ENCODE measurements at regions not wholly inside any gene's neighbourhood (a gene's known extent, or its start where the extent isn't known, plus 50 kb on each side); places are given as distances from the start of the nearest gene placed in this dataset.

- H3K27ac ChIP-seq, result no peak overlapping the region
- intact Hi-C loops (cut with DNase I), result no loop called here
- TF ChIP-seq POLR2A (IDR thresholded peaks at IDR 0.05) (no peak), CTCF (IDR thresholded peaks at IDR 0.05) (peak in 1 of 7 experiments; percentile 5)
- no peak for DNase-seq
- no peak overlapping the region for H3K4me3 ChIP-seq
- no peak for ATAC-seq
- H3K4me1 ChIP-seq, result peaks cover 11% of the 10 kb centered on the region
- WGBS, 2 donors, result 16 to 31% methylated on average over 2 of the region's 2 CpGs
- no peaks in the 10 kb centered on the region for H3K27me3 ChIP-seq
- H3K9me3 ChIP-seq, result no peaks in the 10 kb centered on the region
- no peaks in the 10 kb centered on the region for H3K36me3 ChIP-seq (replicated peaks in 1 of 2; ENCODE audit: insufficient read depth in 1 of 2, low read depth in 2 of 2)
Measured at GRCh38 chr7:106597014-106597413, 63.9 kb downstream of the CCDC71L start.

- peaks cover 11% of the 10 kb centered on the region for H3K4me1 ChIP-seq
- ATAC-seq, result no peak
- no peak overlapping the region for H3K27ac ChIP-seq
- intact Hi-C loops (cut with DNase I), result no loop called here
- H3K36me3 ChIP-seq (replicated peaks in 1 of 2; ENCODE audit: insufficient read depth in 1 of 2, low read depth in 2 of 2), result no peaks in the 10 kb centered on the region
- no peaks in the 10 kb centered on the region for H3K9me3 ChIP-seq
- H3K4me3 ChIP-seq, result no peak overlapping the region
- no peak for TF ChIP-seq POLR2A (IDR thresholded peaks at IDR 0.05)
- TF ChIP-seq CTCF (IDR thresholded peaks at IDR 0.05), result no peak
- WGBS, 2 donors, result 91 to 92% methylated on average over 3 of the region's 3 CpGs
- no peaks in the 10 kb centered on the region for H3K27me3 ChIP-seq
- DNase-seq, result no peak
Measured at GRCh38 chr7:106595922-106596321, 65.0 kb downstream of the CCDC71L start.

GRCh38 chr7:106593028-106593417 is 67.9 kb downstream of the CCDC71L start:
- no peak for TF ChIP-seq CTCF (IDR thresholded peaks at IDR 0.05)
- TF ChIP-seq POLR2A (IDR thresholded peaks at IDR 0.05), result no peak
- Histone ChIP-seq H3K27me3 (no peaks in the 10 kb centered on the region), H3K36me3 (replicated peaks in 1 of 2; ENCODE audit: insufficient read depth in 1 of 2, low read depth in 2 of 2) (no peaks in the 10 kb centered on the region), H3K4me3 (no peak overlapping the region), H3K9me3 (no peaks in the 10 kb centered on the region), H3K27ac (peak overlapping the region in 3 of 4 donors; percentile 16 to 29 (median 24)), H3K4me1 (peaks cover 7% of the 10 kb centered on the region)
- DNase-seq, result no peak
- intact Hi-C loops (cut with DNase I), result no loop called here
- WGBS, 2 donors, result 90% methylated on average over 2 of the region's 2 CpGs
- ATAC-seq, result no peak

- DNase-seq (peak in 3 of 4 donors; percentile 29 to 69 (median 66)), ATAC-seq (peak; percentile 84)
- Histone ChIP-seq H3K27ac (peak overlapping the region in 3 of 4 donors; percentile 16 to 29 (median 24)), H3K36me3 (replicated peaks in 1 of 2; ENCODE audit: insufficient read depth in 1 of 2, low read depth in 2 of 2) (no peaks in the 10 kb centered on the region), H3K4me3 (no peak overlapping the region), H3K27me3 (no peaks in the 10 kb centered on the region), H3K4me1 (peaks cover 7% of the 10 kb centered on the region), H3K9me3 (no peaks in the 10 kb centered on the region)
- WGBS, 2 donors, result 21 to 32% methylated on average over 1 of the region's 1 CpG
- intact Hi-C loops (cut with DNase I), result no loop called here
- peak in 1 of 7 experiments; percentile 7 for TF ChIP-seq CTCF (IDR thresholded peaks at IDR 0.05)
- no peak for TF ChIP-seq POLR2A (IDR thresholded peaks at IDR 0.05)
Measured at GRCh38 chr7:106592282-106593027, 68.5 kb downstream of the CCDC71L start.

GRCh38 chr7:106591146-106591545 is 69.8 kb downstream of the CCDC71L start:
- no peak for ATAC-seq
- TF ChIP-seq CTCF (IDR thresholded peaks at IDR 0.05) (no peak), POLR2A (IDR thresholded peaks at IDR 0.05) (no peak)
- Histone ChIP-seq H3K27me3 (no peaks in the 10 kb centered on the region), H3K36me3 (replicated peaks in 1 of 2; ENCODE audit: insufficient read depth in 1 of 2, low read depth in 2 of 2) (no peaks in the 10 kb centered on the region), H3K27ac (no peak overlapping the region), H3K9me3 (no peaks in the 10 kb centered on the region), H3K4me1 (peaks cover 7% of the 10 kb centered on the region), H3K4me3 (no peak overlapping the region)
- DNase-seq, result no peak
- WGBS, 2 donors, result 95% methylated on average over 4 of the region's 4 CpGs
- intact Hi-C loops (cut with DNase I), result no loop called here

Data from body of pancreas (tissue), 4 donors.